Trophoblast cell (in vitro differentiated cells and primary cell): ENCODE measurements at regions not wholly inside any gene's neighbourhood (a gene's known extent, or its start where the extent isn't known, plus 50 kb on each side); places are given as distances from the start of the nearest gene placed in this dataset.
"Not testable (repeated sequence)": the region's sequence is repeated elsewhere in the genome, so short reads cannot be mapped to it uniquely, and the experiment has no call there.

Experiments used
- DNase-seq, 2 donors: peaks; one replicate each; pipeline ENCODE4 v3.0.0-alpha.2; 2016
- H2AFZ ChIP-seq: 2 replicates; pipeline ENCODE4 v1.6.1; 2013; ENCODE audit warnings: low read length, moderate library complexity, mild to moderate bottlenecking; ENCODE audit not compliant: insufficient read depth, poor library complexity
- H2AK5ac ChIP-seq: 2 replicates; pipeline ENCODE4 v1.6.1; 2013; ENCODE audit warnings: mild to moderate bottlenecking, low read length
- H2BK120ac ChIP-seq: 2 replicates; pipeline ENCODE4 v1.6.1; 2013; ENCODE audit warnings: low read length, mild to moderate bottlenecking, moderate library complexity; ENCODE audit not compliant: insufficient read depth, poor library complexity
- H2BK12ac ChIP-seq: 2 replicates; pipeline ENCODE4 v1.6.1; 2013; ENCODE audit warnings: mild to moderate bottlenecking, low read length, moderate library complexity
- H2BK5ac ChIP-seq: 2 replicates; pipeline ENCODE4 v1.6.1; 2013; ENCODE audit warnings: low read length, low read depth, moderate library complexity, mild to moderate bottlenecking; ENCODE audit not compliant: poor library complexity
- H3K14ac ChIP-seq: 2 replicates; pipeline ENCODE4 v1.6.1; 2013; ENCODE audit warnings: mild to moderate bottlenecking, low read length
- H3K18ac ChIP-seq: 2 replicates; pipeline ENCODE4 v1.6.1; 2013; ENCODE audit warnings: mild to moderate bottlenecking, low read length
- H3K23ac ChIP-seq: 2 replicates; pipeline ENCODE4 v1.6.1; 2013; ENCODE audit warnings: low read length
- H3K27ac ChIP-seq: 2 replicates; pipeline ENCODE4 v1.5.1; 2013; ENCODE audit warnings: low read depth, mild to moderate bottlenecking, inconsistent platforms, low read length, moderate library complexity
- H3K27me3 ChIP-seq: 2 replicates; pipeline ENCODE4 v1.6.1; 2013; ENCODE audit warnings: inconsistent platforms, mild to moderate bottlenecking, low read length, moderate library complexity; ENCODE audit not compliant: insufficient read depth
- H3K36me3 ChIP-seq, 2 experiments: 1 replicate in 1 of 2; 2 replicates in 1 of 2; pipeline ENCODE4 v1.6.1; 2013; ENCODE audit warnings: low read length in 2 of 2, mild to moderate bottlenecking in 2 of 2, moderate library complexity in 1 of 2; ENCODE audit not compliant: insufficient read depth in 2 of 2, control insufficient read depth in 1 of 2
- H3K4ac ChIP-seq: 2 replicates; pipeline ENCODE4 v1.6.1; 2013; ENCODE audit warnings: low read depth, mild to moderate bottlenecking, low read length, moderate library complexity
- H3K4me1 ChIP-seq, 2 experiments: 1 replicate in 1 of 2; 2 replicates in 1 of 2; pipeline ENCODE4 v1.6.1; 2013; ENCODE audit warnings: low read length in 2 of 2, mild to moderate bottlenecking in 2 of 2, moderate library complexity in 1 of 2; ENCODE audit not compliant: insufficient read depth in 2 of 2, control insufficient read depth in 1 of 2
- H3K4me2 ChIP-seq: 2 replicates; pipeline ENCODE4 v1.6.1; 2013; ENCODE audit warnings: inconsistent platforms, mild to moderate bottlenecking, low read length, moderate library complexity
- H3K4me3 ChIP-seq: 2 replicates; pipeline ENCODE4 v1.5.1; 2013; ENCODE audit warnings: mild to moderate bottlenecking, low read depth, low read length, inconsistent platforms
- H3K79me1 ChIP-seq: one replicate; pipeline ENCODE4 v1.6.1; 2013; ENCODE audit warnings: low read length
- H3K79me2 ChIP-seq: 2 replicates; pipeline ENCODE4 v1.6.1; 2013; ENCODE audit warnings: low read length, mild to moderate bottlenecking; ENCODE audit not compliant: control insufficient read depth, insufficient read depth, poor library complexity
- H3K9ac ChIP-seq: 2 replicates; pipeline ENCODE4 v1.6.1; 2013; ENCODE audit warnings: mild to moderate bottlenecking, low read length
- H3K9me3 ChIP-seq: 2 replicates; pipeline ENCODE4 v1.6.1; 2013; ENCODE audit warnings: low read depth, mild to moderate bottlenecking, control low read depth, inconsistent platforms, low read length; ENCODE audit not compliant: insufficient read depth
- H4K12ac ChIP-seq: 2 replicates; pipeline ENCODE4 v1.6.1; 2013; ENCODE audit warnings: low read depth, mild to moderate bottlenecking, low read length, moderate library complexity
- H4K8ac ChIP-seq: 2 replicates; pipeline ENCODE4 v1.6.1; 2013; ENCODE audit warnings: low read depth, mild to moderate bottlenecking, low read length, moderate library complexity
- H4K91ac ChIP-seq: one replicate; pipeline ENCODE4 v1.6.1; 2013; ENCODE audit warnings: low read depth, mild to moderate bottlenecking, low read length, moderate library complexity
- WGBS: extraction: QIAGEN DNeasy Blood & Tissue Kit; methylation state at CpG from one replicate; pipeline ENCODE4 v1.1.7; 2013; ENCODE audit warnings: missing lambda C conversion rate; ENCODE audit not compliant: insufficient read length, insufficient coverage; ENCODE audit errors: extremely low coverage; 5-methylcytosine and 5-hydroxymethylcytosine counted together

DNA sequence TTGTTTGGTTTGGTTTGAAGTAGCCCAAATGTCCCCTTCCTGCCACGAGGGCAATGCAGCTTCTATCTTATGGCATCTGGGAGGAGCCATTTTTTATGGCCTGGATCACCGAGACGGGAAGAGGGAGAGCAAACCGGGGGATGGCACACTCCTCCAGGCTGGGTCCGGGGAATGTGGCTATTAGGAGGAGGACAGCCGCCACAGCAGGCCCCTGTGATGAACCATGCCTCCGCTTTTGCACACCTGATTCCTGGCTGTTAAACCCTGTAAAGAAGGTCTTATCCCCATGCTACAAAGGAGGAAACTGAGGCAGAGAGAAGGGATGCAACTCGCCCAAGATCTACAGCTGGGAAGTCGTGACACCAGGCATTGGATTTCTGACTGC is 157.6 kb downstream of the OR4M2 start:
- no CpG with 5 or more reads among the region's 9 CpGs for WGBS
- no peak overlapping the region for H2BK120ac ChIP-seq
- H3K4ac ChIP-seq: no peak overlapping the region
- H3K79me1 ChIP-seq: no peaks in the 10 kb centered on the region
- H3K9ac ChIP-seq: no peak overlapping the region
- no peak overlapping the region for H3K23ac ChIP-seq
- H3K14ac ChIP-seq: no peak overlapping the region
- H3K27me3 ChIP-seq: no peaks in the 10 kb centered on the region
- peaks cover 39% of the 10 kb centered on the region for H3K9me3 ChIP-seq
- H3K18ac ChIP-seq: no peak overlapping the region
- H3K36me3 ChIP-seq: no peaks in the 10 kb centered on the region
- DNase-seq: no peak
- H2AK5ac ChIP-seq: no peak overlapping the region
- no peaks in the 10 kb centered on the region for H3K79me2 ChIP-seq
- H4K91ac ChIP-seq: no peak overlapping the region
- H4K12ac ChIP-seq: no peak overlapping the region
- H3K4me2 ChIP-seq: no peak overlapping the region
- no peaks in the 10 kb centered on the region for H3K4me1 ChIP-seq
- H3K4me3 ChIP-seq: no peak overlapping the region
- H3K27ac ChIP-seq: no peak overlapping the region
- H2AFZ ChIP-seq: no peak overlapping the region
- H2BK12ac ChIP-seq: no peak overlapping the region
- H2BK5ac ChIP-seq: no peak overlapping the region
- no peak overlapping the region for H4K8ac ChIP-seq

DNA sequence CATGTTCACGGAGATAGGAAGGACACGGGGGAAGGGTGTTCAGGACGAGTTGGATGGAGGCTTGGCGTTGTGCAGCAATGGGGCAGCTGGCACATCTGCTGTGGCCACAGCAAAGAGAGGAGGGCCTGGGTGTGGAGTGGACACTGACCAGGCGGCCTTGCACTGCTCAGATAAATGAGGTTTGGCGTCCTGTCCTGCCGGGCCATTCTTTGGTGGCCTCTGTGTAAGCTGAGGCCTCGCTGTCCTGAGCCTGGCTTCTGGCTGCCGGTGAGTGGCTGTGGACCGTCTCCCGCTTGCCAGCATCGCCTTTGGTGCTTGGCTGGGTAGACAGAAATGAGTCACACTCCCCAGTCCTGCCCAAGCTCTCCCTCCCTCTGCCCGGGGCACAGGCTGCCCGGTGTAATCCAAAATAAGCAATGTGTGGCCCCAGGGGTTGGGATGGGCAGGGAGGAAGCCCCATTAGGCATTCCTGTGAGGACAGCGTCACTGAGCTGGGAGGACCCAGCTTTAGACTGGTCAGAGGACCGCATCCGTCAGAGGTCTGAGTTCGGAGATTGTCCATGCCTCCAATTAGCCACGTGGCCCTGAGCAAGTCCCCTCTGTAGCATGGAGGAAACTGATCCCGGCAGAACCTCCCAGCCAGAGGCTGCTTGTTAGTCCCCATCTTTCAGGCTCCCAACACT is 158.1 kb downstream of the OR4M2 start:
- not testable (repeated sequence) for H2AK5ac ChIP-seq, H2BK5ac ChIP-seq, H2BK120ac ChIP-seq, H2BK12ac ChIP-seq, H3K4me2 ChIP-seq, H3K4me3 ChIP-seq, H3K27me3 ChIP-seq, H3K27ac ChIP-seq, H3K4ac ChIP-seq, H3K23ac ChIP-seq, H3K79me1 ChIP-seq, H3K14ac ChIP-seq, H3K9ac ChIP-seq, H4K8ac ChIP-seq, H3K4me1 ChIP-seq, H3K36me3 ChIP-seq, DNase-seq, H2AFZ ChIP-seq, H3K18ac ChIP-seq, H4K12ac ChIP-seq, H3K79me2 ChIP-seq, H4K91ac ChIP-seq
- H3K9me3 ChIP-seq: peaks cover 40% of the 10 kb centered on the region
- WGBS: no CpG with 5 or more reads among the region's 20 CpGs

DNA sequence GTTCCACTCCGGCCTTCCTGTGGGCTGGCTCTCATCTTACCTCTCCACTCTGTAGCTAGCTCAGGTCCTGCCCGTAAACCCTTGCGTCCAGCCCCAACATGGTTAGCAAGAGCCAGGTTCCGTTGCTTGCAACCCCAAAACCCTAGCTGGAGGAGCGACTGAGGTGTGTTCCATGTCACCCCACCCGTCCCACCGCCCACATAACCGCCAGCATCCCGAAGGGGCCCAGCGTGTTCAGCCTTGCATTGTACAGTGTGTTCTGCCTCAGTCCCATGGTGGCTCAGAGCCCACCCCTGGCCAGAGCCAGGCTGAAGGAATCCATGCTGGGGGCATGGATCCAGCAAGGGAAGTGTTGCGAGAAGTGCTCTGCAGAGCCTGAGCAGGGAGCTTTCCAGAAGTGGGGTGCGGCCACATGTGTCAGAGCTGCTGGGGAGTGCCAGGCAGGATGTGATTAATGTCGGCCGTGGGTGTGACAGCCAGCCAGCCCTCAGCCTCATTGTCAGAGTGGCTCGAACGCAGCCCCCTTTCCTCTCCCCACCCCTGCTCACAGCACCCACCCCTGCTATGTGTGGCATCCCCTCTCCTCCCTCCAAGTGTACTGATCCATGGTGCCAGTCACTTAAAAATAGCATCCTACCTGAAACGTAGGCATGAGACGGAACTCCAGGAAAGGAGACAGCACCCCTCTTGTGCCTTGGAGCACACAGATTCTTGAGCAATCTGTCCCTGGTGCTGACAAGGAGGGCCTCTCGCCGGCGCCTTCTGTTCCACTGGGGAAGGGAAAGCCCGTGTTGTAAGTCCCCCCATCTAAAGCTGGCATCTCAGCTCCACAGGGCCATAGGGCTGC is 158.9 kb downstream of the OR4M2 start:
- H3K27ac ChIP-seq, H2BK5ac ChIP-seq, H3K79me2 ChIP-seq, H2BK120ac ChIP-seq, H2AFZ ChIP-seq, H3K79me1 ChIP-seq, H4K12ac ChIP-seq, H3K14ac ChIP-seq, H3K9ac ChIP-seq, H3K4me3 ChIP-seq, DNase-seq, H3K27me3 ChIP-seq, H4K8ac ChIP-seq, H2BK12ac ChIP-seq, H4K91ac ChIP-seq, H3K36me3 ChIP-seq, H3K4me2 ChIP-seq, H3K4me1 ChIP-seq, H3K23ac ChIP-seq, H3K4ac ChIP-seq, H3K18ac ChIP-seq, H2AK5ac ChIP-seq: not testable (repeated sequence)
- H3K9me3 ChIP-seq: peaks cover 42% of the 10 kb centered on the region
- no CpG with 5 or more reads among the region's 22 CpGs for WGBS

DNA sequence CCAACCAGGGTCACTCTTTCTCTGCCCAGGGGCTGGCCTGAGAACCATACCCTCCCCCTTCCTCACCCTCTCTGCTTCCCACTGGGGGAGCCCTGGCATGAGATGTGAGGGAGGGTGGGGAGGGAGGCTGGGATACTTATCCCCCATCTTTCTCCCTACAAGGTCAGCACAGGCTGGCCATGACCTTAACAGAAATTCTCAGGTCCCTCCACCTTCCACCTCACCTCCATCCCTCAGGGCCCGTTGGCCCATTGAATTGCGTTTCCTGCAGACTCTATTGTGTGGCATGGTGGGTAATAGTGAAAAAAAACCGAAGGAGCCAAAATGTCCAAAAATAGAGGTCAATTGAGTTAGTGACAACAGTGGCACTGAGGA is 159.5 kb downstream of the OR4M2 start:
- Histone ChIP-seq H3K9me3 (peaks cover 44% of the 10 kb centered on the region), H4K8ac (no peak overlapping the region), H3K23ac (no peak overlapping the region), H3K4me1 (no peaks in the 10 kb centered on the region), H3K4ac (no peak overlapping the region), H3K4me2 (no peak overlapping the region), H3K14ac (no peak overlapping the region), H3K18ac (no peak overlapping the region), H3K4me3 (peak overlapping the region; percentile 40), H3K79me2 (no peaks in the 10 kb centered on the region), H3K36me3 (no peaks in the 10 kb centered on the region), H4K91ac (no peak overlapping the region), H2BK12ac (no peak overlapping the region), H3K27me3 (no peaks in the 10 kb centered on the region), H3K79me1 (no peaks in the 10 kb centered on the region), H2AFZ (no peak overlapping the region), H2BK120ac (no peak overlapping the region), H3K27ac (no peak overlapping the region), H2AK5ac (no peak overlapping the region), H2BK5ac (no peak overlapping the region), H3K9ac (no peak overlapping the region), H4K12ac (no peak overlapping the region)
- WGBS: no CpG with 5 or more reads among the region's 3 CpGs
- no peak for DNase-seq
